Retinal pigment epithelial cell (primary cell): ENCODE measurements at regions not wholly inside any gene's neighbourhood (a gene's known extent, or its start where the extent isn't known, plus 50 kb on each side); places are given as distances from the start of the nearest gene placed in this dataset.

Experiments used
- DNase-seq: peaks from one replicate; pipeline ENCODE4 v3.0.0-alpha.2; 2010; ENCODE audit warnings: low read depth
- H3K4me3 ChIP-seq: 2 replicates; pipeline ENCODE4 v1.5.1; 2011; ENCODE audit warnings: mild to moderate bottlenecking, low read length, control low read depth, moderate library complexity
- CTCF ChIP-seq: conservative IDR thresholded peaks from 2 replicates; pipeline ENCODE4 v1.5.1; 2011; ENCODE audit warnings: low read depth, low read length, control low read depth, inconsistent platforms

GRCh38 chr13:55820817-55821216, 1319.9 kb upstream of the PRR20A start:
- no peak overlapping the region for H3K4me3 ChIP-seq
- TF ChIP-seq CTCF = no peak
- DNase-seq = no peak

GRCh38 chr13:55869648-55870047, 1271.1 kb upstream of the PRR20A start:
- no peak overlapping the region for H3K4me3 ChIP-seq
- DNase-seq = no peak
- no peak for TF ChIP-seq CTCF

GRCh38 chr13:55887561-55887960, 1253.2 kb upstream of the PRR20A start:
- no peak for DNase-seq
- no peak for TF ChIP-seq CTCF
- H3K4me3 ChIP-seq = no peak overlapping the region

- no peak for TF ChIP-seq CTCF
- no peak for DNase-seq
- H3K4me3 ChIP-seq = no peak overlapping the region
Measured at GRCh38 chr13:55893540-55893939, 1247.2 kb upstream of the PRR20A start.

GRCh38 chr13:55937180-55937579, 1203.5 kb upstream of the PRR20A start:
- TF ChIP-seq CTCF = no peak
- H3K4me3 ChIP-seq = no peak overlapping the region
- no peak for DNase-seq

- TF ChIP-seq CTCF = no peak
- H3K4me3 ChIP-seq = no peak overlapping the region
- no peak for DNase-seq
Measured at GRCh38 chr13:55948175-55948574, 1192.5 kb upstream of the PRR20A start.

GRCh38 chr13:55963934-55964333, 1176.8 kb upstream of the PRR20A start:
- no peak overlapping the region for H3K4me3 ChIP-seq
- no peak for TF ChIP-seq CTCF
- DNase-seq = no peak
